A673 (cell line): ENCODE measurements at regions not wholly inside any gene's neighbourhood (a gene's known extent, or its start where the extent isn't known, plus 50 kb on each side); places are given as distances from the start of the nearest gene placed in this dataset.

Experiments used
- CTCF ChIP-seq: fragments of 300-800, 200-600 bp; sonication (generic); conservative IDR thresholded peaks from 2 replicates; pipeline ENCODE4 v1.5.1; 2017; ENCODE audit warnings: low read depth, mild to moderate bottlenecking, antibody characterized with exemption, low read length, moderate library complexity, mixed read lengths
- EZH2 ChIP-seq: fragments of 200-600 bp; sonication (generic); IDR thresholded peaks from 2 replicates; pipeline ENCODE4 v1.6.1; 2017; ENCODE audit warnings: borderline replicate concordance, low read depth, mild to moderate bottlenecking, mixed read lengths, antibody characterized with exemption, low read length; ENCODE audit not compliant: poor library complexity, severe bottlenecking

GRCh38 chr1:195909061-195909460, 699.2 kb downstream of the KCNT2 start:
- TF ChIP-seq CTCF, result no peak
- TF ChIP-seq EZH2, result no peak
